ENCODE measurements at regions not wholly inside any gene's neighbourhood (a gene's known extent, or its start where the extent isn't known, plus 50 kb on each side); places are given as distances from the start of the nearest gene placed in this dataset.

DNA sequence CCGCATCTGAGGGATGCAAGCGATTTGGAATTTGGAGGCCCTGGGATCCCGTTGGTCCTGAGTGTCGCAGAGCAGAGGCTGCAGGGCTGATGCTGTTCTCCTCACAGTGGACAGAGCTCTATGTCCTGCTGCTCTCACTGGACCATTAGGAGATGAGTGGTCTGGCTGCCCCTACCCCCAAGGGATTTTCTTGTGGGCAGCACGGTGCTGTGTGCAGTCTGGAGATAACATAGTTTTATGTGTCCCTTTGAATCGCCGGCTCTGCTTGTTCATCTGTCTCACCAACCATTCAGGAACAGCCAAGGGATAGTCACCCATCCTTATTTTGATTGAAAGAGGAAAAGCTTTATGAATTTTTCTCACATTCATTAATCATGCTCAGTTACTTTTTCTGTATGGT lies 49.9 kb downstream of the CHRM3 start:
- no peak for DNase-seq (ENCODE audit: low spot score)

- no peak for DNase-seq (ENCODE audit: low spot score)
Observed at GRCh38 chr1:239437822-239438221, 51.5 kb downstream of the CHRM3 start.

- no peak for DNase-seq (ENCODE audit: low spot score)
Observed at GRCh38 chr1:239438891-239439290, 52.5 kb downstream of the CHRM3 start.

DNA sequence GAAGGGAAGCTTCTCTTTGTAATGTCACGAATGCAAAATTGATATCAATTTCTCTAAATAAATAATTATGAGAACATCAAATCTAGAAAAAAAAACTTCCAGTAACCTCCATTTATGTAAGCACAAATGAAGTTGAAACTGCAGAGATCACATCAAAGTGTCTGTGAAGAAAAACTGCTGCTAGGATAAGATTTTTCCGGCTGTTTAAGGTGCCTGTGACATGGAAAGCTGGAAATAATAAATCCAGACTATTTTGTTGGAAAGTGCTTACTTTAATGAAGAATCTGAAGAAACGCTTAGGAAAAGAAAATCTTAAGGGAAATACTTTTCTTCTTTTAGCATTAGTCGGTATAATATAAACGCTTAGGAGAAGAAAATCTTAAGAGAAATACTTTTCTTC lies 57.0 kb downstream of the CHRM3 start:
- no peak for DNase-seq (ENCODE audit: low spot score)

DNA sequence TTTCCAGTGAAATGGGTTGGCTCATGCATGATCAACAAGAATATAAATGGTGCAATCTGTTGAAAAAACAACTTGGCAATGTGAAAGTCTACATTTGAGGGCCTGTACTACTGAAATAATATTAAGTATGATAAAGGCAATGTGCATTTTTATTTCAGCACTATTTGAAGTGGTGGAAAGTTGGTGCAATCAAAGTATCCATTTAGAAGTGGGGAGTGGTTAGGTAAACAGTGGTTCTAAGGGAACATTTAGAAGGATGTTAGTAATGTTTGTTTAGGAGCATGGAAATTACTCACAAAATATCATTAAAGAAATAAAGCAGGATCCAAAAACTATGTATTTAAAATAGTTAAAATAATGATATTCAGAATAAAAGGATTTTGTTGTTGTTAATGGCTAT lies 60.2 kb downstream of the CHRM3 start:
- no peak for DNase-seq (ENCODE audit: low spot score)

GRCh38 chr1:239448911-239449310 lies 62.5 kb downstream of the CHRM3 start:
- no peak for DNase-seq (ENCODE audit: low spot score)

GRCh38 chr1:239455743-239456142 lies 69.4 kb downstream of the CHRM3 start:
- DNase-seq (ENCODE audit: low spot score): no peak

DNA sequence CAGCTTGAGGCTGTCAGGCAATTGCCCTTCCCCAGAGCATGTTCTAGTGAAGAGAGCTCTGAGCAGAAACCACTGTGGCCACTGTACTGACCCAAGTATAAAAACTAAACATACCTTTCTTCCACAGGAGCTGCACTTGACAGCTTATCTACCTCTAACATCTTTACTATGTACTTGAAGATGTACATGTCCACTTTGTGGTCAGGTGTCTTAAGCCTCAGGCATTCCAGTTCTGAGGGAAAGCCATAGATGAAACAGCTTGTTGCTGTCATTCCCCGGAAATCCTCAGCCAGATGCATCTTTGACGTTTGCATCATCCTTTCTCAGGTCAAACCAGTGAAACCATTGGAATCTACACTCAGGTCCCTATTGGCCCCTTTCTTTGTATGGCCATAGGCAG lies 70.4 kb downstream of the CHRM3 start:
- DNase-seq (ENCODE audit: low spot score): no peak

- DNase-seq (ENCODE audit: low spot score): no peak
Observed at GRCh38 chr1:239457491-239458143, 71.2 kb downstream of the CHRM3 start.

DNA sequence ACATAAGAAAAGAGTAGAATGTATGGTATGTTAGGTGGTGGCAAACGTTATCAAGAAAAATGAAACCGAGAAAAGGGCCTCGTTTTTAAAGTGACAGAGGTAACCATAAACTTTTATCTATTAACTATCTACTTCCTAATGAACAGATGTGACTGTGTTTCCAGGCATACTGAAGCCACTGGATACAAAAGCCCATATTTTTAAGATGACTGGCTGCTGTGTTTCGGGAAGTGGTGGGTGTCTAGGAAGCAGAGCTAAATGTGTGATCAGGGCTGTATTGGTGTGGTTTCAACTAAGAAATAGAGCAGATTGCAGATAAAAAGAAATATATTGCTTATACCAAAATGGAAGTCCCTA lies 71.8 kb downstream of the CHRM3 start:
- no peak for DNase-seq (ENCODE audit: low spot score)

DNA sequence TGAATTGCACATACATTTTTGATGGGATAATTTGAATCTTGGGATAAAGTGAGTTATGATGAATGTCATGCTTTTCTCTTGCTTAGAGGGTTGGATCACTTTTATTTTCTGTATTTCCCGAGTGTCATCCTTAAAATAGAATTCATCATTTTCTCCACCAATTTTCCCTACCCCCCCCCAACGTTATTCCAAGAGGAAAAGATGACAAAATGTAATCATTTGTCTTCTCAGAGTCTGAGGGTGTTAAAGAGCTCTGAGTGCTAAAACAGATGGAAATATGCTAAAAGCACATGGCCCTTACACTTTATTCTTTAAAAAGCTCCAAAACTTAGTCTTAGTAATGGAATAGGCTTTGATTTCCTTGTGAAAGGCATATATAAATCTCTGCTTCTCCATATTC lies 81.4 kb downstream of the CHRM3 start:
- no peak for DNase-seq (ENCODE audit: low spot score)

DNA sequence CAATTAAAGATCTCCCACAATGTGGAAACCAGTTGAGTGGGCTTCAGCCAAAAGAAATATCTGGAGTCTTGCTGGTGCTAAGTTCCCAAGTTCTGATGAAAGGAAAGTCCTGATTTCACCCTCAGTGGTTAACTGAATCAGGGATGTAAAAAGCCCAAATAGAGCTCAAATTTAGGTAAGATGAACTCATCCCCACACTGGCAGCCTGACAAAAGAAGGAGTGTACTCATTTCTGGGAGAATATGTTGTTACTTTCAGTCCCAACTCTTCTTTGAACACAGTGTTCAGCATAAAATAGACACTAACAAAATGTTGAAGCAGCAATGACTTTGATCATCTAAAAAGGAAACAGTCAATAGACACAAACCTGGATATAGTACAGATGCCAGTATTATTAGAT lies 91.7 kb downstream of the CHRM3 start:
- DNase-seq (ENCODE audit: low spot score): no peak

DNA sequence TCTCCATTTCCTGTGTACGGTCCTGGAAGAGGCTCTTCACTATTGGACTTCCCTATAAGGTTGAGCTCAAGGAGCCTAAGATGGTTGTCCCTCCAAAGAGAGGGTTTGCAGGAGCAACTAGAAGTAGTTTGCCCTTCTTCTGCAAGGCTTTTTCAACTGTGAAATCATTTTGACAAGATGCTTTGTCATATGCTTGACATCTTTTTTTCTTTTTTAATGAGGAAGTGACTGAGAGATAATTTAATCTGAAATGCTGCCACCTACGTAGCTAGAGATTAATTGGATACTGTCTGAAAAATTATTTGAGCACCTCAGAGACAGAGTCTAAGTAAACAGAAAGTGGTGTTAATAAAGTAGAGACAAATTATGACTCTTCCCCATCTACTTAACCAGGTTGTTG lies 97.0 kb downstream of the CHRM3 start:
- DNase-seq (ENCODE audit: low spot score): no peak

DNA sequence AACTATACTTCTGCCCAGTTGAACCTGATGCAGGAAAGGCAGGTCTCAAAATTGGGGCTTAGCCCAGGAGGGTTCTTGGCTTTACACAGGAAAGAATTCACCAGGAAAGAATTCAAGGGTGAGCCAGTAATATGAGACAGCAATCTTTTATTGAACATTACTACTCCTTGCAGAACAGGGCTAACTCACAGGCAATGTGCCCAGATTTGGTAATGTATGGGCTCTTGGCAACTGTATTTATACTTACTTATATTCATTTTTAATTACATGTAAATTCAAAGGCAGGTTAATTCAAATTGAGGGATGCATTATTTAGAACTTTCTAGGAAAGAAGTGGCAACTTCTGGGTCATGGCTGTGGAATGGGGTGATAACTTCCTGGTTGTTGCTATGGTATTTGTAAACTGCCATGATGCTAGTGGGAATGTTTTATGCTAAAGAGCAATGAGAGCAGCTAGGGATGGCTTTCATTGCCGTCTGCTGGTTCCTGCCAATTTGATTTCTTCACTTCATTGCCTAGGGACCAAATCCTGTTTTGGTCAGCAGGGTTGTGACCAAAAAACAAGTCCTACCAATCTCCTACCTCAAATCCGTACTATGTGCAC lies 107.5 kb downstream of the CHRM3 start:
- no peak for DNase-seq (ENCODE audit: low spot score)

DNA sequence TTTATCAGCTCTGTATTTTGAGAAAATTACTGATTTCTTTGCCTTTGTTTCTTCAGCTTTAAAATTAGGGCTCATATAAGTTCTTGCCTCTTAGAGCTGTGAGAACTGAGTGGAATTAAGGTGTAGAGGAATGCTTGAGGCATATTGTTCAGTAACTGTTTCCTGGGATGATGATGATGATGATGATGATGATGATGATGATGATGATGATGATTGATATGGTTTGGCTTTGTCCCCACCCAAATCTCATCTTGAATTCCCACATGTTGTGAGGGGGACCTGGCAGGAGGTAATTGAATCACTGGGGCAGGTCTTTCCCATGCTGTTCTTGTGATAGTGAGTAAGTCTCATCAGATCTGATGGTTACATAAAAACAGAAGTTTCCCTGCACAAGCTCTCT lies 118.7 kb downstream of the CHRM3 start:
- DNase-seq (ENCODE audit: low spot score): no peak

- no peak for DNase-seq (ENCODE audit: low spot score)
Observed at GRCh38 chr1:239507826-239508225, 121.5 kb downstream of the CHRM3 start.

- no peak for DNase-seq (ENCODE audit: low spot score)
Observed at GRCh38 chr1:239511875-239512274, 125.5 kb downstream of the CHRM3 start.

GRCh38 chr1:239516579-239516978 lies 130.2 kb downstream of the CHRM3 start:
- no peak for DNase-seq (ENCODE audit: low spot score)

DNA sequence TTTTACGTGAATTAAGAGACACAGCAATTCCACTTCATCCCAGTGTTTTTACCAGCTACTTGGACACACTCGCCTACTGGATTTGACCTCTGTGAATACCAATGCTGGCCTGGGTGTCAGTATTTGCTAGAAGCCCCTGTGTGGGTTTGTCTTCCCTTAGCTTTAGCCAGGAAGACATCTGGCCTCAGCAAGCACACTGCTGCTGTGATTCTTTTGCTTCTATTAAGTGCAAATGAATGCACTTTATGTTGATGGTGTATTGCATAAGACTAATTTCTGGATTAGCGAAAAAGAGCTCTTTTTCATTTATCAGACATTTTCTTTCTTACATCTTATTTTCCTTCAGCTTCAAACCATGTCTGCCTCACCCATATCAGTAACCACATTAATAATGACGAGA lies 140.0 kb downstream of the CHRM3 start:
- no peak for DNase-seq (ENCODE audit: low spot score)

DNA sequence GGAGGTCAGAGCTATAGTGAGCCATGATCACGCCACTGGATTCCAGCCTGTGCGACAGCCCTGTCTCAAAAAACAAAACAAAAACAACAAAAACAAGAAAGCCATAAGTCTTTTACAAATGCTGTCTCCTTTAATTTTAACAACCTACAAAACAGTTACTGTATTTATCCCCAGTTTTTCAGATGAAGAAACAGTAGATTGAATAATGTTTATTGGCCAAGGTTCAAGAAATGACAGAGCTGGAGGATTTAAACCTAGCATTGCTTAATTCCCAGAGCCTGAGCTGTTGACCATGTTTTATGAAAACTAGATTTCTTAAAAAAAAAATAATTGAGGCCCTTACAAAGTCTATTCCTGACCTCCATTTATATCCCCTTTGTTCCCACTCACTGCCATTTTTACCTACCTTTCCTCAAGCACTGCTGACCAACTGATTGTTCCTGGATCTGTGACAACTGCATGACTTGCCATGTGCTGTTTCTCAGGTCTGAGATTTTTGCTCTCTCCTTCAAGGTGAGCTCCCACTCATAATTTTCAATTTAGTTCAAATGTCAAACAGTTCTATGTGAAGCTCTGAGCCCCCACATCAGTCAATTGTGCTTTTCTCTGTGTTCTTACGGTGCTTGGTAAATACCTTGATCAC lies 140.8 kb downstream of the CHRM3 start:
- DNase-seq (ENCODE audit: low spot score): no peak

GRCh38 chr1:239536165-239536849 lies 149.9 kb downstream of the CHRM3 start:
- no peak for DNase-seq (ENCODE audit: low spot score)

DNA sequence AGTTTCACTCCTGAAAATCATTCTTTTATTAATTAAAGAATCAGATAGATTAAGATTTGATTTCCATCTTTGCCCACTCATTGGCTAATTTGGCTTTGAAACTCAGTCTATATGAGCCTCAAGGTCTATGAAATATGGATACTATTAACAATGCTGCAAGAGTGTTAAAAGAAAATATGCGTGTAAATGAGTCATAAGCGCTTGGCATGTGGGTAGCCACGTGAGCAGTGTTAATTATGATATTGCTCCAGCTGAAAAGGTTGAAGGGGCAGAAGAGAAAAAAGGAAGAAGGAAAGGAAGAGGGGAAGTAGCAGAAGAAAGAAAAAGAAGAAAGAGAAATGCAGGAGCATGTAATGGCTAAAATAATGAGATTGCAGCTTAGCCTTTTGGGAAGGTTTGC lies 151.4 kb downstream of the CHRM3 start:
- no peak for DNase-seq (ENCODE audit: low spot score)

DNA sequence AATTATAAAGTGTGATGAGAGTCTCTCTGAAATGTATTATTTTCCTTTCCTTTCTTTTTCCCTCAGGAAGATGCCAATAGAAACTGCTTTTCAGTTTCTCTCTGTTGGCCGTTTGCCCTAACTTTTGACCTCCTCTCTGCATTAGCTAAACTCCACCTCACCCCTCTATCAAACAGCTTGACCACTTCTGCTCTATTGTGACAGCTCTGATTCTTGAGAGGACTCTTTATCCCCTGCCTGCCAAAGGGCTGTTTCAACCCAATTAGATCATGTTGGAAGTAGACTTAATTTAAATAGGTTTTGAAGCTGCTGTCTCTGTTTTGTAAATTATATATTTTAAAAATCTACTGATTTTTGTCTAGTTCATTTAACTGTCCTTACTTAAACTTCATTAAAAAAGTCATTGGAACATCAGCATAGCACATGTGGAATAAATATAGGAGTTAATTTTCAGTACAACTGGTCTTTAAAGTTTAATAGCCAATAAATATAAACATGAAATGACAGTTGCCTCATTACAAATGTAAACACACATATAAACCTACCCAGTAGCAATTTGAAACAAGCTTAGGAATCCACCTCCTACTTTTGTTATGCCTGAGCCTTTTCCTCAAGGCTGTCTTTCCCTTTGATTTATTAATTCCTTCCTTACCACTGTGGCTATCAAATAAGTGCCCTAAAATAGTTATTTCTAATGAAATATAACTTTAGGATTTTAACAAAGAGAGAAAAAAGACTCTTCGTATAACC lies 152.0 kb downstream of the CHRM3 start:
- DNase-seq (ENCODE audit: low spot score): no peak

Measured in left forelimb (tissue), 1 donor.